NCI-H1436 treated with DMSO at 0.1 percent for 48 hours (cell line): ENCODE measurements at regions not wholly inside any gene's neighbourhood (a gene's known extent, or its start where the extent isn't known, plus 50 kb on each side); places are given as distances from the start of the nearest gene placed in this dataset.
"Not testable (repeated sequence)": the region's sequence is repeated elsewhere in the genome, so short reads cannot be mapped to it uniquely, and the experiment has no call there.

Experiments
- DNase-seq: peaks from one replicate; lab custom pipeline; 2025; lab: John Stamatoyannopoulos, UW

DNA sequence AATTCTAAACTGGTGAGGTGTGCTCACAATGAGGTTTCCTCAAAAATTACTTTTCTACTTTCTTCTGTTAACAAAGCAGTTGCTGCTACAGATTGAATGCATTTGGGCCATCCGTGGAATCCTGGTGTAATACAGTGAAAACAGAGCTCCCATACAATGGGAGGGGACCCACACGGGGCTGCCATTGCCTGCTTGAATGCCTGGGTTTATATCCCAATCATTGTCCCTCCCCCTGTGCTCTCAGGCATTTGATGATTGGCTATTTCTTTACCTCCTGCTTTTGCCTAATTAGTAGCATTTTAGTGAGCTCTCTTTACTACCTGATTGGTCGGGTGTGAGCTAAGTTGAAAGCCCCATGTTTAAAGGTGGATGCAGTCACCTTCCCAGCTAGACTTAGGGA is 52.9 kb upstream of the CSF1 start:
- not testable (repeated sequence) for DNase-seq

DNA sequence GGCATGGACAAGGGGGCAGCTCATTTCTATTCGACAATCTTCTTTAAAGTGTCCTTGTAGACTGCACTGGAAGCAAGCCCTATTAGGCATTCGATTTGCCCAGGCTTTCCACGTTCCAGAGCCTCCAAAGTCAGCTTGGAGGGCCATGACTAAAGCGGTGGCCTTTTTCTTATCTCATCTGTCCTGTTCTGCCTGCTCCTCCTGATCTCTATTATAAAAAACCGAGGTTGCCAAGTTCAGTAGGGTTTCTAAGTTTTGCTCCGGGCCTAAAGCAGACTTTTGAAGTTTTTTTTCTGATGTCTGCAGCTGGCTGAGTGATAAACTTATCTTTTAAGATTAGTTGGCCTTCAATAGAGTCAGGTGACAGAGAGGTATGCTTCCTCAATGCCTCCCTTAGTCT is 54.7 kb upstream of the CSF1 start:
- DNase-seq: not testable (repeated sequence)

DNA sequence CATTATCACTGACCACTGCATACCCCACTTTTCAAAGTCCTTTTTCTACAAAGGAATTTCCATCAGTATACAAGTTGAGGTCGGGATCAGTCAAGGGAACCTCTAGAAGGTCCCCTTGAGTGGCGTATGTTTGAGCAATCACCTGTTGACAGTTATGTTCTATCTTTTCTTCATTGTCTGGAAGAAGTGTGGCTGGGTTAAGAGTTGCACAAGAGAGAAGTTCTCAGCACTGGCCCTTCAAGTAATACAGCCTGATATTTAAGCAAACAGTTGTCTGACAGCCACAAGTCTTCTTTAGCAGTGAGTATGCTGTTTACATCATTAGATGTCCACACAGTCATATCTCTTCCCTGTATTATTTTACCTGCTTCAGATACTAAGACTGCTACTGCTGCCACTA is 56.7 kb upstream of the CSF1 start:
- not testable (repeated sequence) for DNase-seq

DNA sequence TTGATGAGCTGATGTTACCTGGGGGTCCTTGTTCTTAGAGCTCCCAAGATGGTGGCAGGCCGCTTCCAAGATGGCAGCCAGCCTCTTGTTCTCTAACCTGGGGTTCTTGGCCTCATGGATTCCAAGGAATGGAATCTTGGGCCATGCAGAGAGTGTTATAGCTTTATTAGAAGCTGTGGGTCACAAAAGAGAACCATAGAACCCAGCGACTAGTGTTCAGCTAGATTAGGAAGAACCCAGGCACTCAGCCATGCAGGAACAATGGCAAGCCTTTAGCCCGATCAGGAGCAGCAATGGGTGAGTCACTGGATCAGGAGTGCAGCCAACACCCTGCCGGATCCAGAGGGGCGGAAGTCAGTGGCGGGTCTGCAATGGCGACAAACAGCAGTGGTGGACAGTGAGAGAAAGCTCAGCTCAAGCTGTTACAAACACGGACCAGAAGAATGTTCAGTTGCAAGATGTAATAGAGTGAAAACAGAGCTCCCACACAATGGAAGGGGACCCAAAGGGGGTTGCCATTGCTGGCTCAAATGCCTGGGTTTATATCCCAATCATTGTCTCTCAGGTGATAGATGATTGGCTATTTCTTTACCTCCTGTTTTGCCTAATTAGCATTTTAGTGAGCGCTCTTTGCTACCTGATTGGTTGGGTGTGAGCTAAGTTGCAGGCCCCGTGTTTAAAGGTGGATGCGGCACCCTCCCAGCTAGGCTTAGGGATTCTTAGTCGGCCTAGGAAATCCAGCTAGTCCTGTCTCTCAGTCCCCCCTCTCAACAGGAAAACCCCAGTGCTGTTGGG is 58.2 kb upstream of the CSF1 start:
- not testable (repeated sequence) for DNase-seq

DNA sequence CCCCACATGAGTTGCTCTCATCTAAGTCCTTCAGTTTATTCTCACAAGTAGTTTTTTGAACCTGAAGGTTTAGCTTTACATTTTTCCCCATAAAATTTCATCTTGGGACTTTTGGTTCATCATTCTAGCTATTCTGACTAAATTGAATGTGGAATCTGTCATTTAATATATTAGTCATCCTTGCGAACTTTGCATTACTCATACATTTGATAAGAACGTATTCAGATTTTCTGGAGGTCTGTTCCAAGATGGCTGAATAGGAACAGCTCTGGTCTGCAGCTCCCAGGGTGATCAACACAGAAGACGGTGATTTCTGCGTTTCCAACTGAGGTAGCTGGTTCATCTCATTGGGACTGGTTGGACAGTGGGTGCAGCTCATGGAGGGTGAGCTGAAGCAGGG is 59.8 kb upstream of the CSF1 start:
- no peak for DNase-seq

DNA sequence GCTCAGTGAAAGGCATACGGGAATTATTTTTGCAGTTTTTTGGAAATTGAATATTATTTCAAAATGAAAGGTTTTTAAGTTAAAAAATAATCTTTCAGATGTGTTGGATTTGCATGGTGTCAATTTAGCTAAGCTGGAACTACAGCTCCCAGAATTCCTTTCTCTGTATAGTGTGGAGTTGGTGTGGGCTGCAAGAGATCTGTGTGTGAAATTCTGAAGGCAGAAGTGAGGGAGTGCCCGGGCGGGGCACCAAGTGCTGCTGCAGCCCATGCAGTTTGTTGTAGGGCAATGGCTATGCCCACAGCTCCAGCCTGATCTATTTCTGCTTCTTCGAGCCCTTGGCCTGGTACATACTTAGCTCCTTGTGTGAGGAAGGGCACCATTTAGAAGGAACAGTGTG is 60.5 kb upstream of the CSF1 start:
- DNase-seq: no peak

DNA sequence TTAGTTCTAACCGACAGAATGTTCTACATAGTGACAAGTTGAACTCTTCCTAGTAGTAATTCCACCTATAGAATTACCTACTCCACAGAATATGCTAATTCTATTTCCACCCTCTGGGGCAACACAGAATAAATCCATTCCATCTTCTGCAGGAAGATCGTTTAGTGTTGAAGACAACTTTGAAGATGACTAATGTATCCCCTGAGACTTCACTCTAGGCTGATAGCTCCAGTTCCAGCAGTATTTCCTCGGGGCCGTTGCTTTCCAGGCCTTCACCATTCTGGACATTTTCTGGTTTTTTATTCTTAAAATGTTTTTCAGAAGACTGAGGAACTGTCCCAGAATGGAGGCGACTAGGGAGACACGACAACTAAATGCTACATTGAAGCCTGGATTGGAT is 61.0 kb upstream of the CSF1 start:
- no peak for DNase-seq

DNA sequence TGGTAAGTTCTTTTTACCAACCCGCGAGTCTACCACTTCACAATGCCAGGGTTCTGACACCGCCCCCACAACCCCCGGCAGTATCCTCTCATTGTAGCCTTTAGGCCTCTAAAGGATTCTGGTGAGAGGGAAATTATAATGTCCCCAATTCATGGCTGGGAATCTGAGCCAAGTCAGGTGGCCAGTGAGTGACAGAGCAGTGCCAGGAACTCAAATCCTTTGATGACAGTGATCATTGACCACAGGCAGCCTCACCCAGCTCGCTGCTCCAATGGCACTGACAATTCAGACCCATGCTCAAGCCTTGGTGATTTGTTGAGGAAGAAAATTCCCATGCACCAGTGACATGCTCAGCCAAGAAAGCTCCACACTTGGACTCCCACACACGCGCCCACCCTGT is 63.4 kb upstream of the CSF1 start:
- no peak for DNase-seq

DNA sequence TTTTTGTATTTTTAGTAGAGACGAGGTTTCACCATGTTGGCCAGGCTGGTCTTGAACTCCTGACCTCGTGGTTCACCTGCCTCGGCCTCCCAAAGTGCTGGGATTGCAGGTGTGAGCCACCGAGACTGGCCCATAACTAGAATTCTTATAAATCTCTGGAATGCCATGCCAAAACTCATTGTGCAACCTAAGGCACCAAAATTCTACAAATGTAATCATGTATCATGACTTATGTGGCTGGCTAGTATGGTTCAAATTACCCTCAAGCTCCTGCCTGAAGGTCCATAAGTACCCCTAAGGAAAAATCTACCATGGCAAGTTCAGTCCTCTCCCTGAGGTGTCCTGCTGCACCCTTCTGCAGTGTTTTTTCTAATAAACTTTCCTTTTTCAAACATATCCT is 63.8 kb upstream of the CSF1 start:
- no peak for DNase-seq

DNA sequence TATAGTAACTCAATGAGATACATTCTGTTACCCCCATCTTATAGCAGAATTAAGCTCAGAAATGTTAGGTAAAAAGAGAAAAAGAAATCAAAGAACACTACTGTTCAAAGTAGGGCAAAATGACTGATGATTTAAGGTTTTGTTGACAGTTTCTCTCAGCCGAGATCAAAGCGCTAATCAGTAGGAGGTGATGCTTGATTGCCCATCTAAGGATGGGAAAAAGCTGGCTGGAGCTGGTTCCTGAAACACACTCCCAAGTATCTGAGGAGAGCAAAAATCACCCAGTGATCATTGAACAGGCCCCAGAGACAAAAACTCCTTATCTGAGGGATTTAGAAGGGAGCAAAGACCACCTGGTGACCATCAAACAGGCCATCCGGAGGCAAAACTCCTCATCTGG is 64.5 kb upstream of the CSF1 start:
- DNase-seq: no peak

DNA sequence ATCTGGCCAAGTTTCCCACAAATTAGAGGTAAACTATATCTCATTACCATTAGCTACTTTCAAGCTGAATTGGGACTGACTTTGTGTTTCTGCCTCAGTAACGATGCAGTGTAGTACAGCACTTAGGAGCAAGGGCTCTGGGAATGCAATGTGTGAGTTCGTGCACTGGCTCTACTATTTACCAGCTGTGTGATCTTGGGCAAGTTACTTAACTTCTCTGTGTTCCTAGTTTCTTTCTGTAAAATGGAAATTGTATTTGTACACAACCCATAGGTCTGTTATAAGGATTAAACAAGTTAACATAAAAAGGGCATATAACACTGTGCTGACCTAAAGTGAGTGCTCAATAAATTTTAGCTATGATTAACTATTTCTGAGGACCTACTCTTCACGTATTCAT is 65.0 kb upstream of the CSF1 start:
- no peak for DNase-seq

DNA sequence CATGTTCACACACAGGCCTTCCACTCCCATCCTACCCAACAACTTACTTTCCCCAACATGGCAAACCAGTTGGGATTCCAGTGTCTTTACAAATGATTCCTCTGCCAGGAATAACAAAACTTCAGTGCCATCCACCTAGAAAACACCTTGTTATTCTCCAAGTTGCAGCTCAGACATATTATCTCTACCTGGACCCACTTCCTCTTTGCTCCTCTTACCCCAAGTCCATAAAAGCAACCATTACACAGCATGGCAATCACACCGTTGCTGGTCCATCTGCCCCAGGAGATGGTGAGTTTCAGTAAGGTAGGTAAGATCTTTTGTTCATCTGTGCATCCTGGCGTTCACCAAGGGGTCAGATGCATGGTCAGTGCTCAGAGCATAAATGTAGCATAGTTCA is 66.0 kb upstream of the CSF1 start:
- no peak for DNase-seq

DNA sequence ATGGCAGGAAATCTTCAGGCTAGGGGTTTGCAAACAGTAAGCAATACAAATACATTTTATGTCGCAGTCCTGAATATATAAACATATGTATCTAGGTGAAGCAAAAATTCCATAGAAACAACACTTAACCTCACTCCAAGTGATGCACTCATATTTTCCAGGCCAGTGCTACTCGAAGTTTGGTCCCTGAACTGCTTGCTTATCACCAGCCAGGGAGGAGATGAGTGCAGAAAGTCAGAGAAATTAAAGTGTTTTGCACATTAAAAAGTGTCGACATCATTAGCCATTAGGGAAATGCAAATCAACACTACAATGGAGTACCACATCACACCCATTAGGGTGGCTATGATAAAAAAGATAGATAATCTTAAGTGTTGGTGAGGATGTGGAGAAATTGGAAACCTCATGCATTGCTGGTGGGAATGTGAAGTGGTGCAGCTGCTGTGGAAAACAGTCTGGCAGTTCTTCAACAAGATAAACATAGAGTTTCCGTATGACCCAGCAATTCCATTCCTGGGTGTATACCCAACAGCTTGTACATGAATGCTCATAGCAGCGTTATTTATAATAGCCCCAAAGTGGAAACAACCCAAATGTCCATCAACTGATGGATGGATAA is 70.5 kb upstream of the CSF1 start:
- DNase-seq: no peak

DNA sequence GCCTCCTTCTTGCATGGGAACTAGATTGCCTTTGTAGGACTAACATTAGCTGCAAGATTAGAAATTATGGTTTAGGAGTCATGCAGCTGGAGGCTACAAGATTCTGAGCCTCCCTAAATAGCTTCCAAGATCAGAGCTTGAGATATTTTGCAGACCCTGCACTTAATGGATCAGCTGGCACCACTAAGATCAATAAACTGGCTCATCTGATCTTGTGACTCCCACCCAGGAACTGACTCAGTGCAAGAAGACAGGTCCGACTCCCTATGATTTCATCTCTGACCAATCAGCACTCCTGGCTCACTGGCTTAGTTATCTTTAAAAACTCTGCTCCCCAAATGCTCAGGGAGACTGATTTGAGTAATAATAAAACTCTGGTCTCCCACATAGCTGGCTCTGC is 71.4 kb upstream of the CSF1 start:
- DNase-seq: not testable (repeated sequence)

DNA sequence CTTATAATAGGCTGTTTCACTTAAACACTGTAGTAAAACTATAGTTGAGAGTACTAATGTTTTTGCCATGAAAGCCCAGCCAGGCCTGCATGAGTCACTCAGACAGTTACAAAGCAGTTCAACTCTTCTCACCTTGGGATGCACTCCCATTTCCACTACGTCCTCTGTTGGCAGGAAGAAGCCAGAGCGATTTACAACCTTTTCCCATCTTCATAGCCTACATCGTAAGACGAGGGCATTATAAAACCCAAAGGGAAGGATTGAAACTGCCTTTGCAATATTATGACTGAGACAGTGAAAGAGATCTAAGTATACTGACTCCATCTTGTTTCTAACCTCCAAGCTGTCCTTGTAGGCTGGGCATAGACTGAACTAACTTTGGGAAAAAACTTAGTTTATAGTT is 71.8 kb upstream of the CSF1 start:
- no peak for DNase-seq

DNA sequence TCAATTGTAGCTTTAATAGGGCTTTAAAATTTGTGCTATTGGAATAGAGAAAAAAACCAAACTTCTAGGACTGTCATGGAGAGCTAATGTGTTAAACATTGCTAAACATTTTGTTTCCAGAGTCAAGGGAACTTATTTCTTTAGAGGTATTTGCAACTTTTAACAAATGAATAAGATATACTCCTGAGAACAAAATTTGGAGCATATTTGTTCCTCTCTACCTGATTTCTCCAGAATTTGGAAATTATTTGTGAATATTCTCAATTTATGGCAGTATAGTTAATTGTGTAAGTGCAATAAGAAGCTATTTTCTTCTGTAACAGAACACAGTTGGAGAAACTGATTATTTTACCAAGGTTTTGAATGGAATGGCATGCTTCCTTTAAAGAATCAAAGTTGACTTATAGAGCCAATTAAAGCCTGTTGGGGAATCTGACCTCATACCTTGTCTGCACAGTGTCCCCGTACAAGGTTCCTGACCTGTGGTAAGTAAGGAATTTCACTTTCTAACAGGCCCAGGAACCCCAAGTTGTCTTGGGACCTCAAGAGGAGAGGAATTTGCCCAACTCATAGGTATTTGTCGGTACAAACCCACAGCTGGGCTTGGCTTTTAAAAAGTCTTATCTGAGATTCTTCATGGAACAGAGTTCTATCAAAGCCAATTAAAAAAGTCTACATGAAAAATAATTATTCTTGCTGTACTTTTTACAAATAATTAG is 72.6 kb upstream of the CSF1 start:
- no peak for DNase-seq

DNA sequence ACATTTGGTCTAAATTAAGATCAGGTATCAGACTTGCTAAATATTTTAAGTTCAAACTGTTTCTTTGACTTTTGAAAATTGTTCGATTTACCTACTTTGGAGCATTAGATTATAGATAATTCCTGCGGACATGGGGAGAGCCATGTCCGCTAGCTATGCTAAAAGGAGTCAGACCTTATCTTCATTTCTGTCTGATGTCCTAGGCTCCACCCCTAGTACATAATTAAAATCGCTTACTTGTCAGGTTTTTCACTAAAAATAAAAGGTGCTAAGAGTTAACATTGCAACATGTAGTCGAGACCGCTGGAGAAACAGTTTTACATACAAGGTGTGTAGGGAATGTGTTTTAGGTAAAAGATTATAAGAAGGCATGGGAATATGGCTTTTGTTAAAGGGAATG is 71.9 kb upstream of the EPS8L3 start:
- DNase-seq: not testable (repeated sequence)

DNA sequence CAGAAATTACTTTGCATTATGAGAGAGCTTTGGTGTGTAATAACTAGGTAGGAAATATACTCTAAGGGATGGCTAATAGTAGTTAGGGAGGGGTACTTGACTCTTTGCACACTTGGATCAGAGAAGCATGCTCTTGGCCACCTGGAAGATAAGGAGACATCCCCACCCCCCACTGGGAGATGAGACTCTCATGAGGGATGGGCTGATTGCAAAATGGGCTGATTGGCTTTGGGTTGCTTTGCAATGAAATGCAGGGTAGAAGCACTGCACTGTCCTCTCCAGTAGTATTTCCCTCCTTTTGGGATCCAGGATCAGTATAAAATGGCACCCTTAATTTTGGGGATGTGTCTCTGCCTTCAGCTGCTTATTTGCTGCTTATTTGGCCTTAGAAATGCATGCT is 71.2 kb upstream of the EPS8L3 start:
- no peak for DNase-seq

DNA sequence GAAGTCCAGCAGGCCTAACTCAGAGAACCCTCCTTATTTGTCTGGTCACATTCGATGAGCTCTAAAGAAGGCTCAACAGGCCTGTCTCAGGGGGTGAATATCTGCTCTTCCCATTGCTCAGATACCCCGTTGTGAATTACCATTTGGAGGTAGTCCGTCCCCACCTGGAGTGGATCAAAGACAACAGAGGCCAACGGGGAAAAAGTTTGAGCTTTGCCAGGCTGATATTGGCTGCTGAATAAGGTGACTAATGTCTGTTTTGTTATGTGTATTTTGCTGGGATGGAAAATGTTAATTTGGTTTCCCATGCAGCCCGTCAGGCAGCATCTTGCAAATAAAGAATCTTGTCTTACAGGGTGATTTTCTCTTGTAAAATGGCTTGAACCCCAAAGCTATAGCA is 69.2 kb upstream of the EPS8L3 start:
- no peak for DNase-seq

DNA sequence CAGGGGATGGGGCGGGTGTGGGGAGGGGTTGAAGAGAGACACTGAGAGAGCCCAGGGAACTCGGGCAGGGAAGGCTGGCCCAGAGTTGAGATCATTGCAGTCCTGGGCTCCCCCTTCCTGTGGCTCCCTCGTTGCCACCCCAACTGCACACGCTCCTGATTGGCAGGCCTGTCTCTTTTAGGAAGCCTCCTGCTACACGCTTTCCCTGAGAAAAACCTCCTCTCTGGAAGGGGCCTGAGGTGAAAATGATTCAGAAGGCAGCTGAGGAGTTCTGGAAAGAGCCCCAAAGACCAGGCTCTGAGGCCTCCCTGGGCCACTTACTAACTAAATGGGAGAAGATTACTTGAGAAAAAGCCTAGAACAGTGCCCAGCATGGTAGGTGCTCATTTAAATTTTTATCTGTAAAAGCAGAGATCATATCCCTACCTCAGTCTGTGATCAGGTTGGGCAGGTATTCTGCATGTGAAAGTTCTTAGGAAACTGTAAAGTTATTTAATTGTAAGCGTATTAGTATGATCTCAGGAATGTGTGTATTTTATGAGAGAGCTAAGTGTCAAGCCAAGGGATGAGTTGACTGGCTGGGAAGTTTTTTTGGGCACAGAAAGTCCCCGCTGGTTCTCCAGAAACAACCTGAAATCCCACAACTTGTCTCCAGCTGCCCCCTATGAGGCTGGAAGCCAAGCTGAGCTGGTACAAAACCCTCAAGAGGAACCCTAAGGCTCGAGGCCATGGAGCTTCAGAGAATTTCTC is 65.2 kb upstream of the EPS8L3 start:
- no peak for DNase-seq

DNA sequence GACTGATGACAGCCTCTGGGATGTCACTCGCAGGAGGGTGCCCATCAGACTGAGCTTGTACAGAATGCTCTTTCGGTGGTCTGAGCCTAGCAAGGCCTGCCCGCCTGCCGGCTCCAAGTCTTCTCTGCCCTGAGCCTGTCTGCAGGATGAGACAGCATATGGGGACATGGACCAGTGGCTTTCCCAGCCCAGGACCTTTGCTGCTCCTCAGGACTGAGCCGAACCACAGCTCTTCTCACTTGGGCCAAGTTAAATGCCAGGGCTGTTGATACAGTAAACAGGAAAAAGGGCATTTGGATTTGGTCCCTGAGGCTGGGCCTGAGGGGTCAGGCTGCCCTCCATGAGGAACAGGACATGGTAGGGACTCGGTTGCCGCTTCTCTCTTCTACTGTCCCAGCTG is 64.3 kb upstream of the EPS8L3 start:
- DNase-seq: no peak

DNA sequence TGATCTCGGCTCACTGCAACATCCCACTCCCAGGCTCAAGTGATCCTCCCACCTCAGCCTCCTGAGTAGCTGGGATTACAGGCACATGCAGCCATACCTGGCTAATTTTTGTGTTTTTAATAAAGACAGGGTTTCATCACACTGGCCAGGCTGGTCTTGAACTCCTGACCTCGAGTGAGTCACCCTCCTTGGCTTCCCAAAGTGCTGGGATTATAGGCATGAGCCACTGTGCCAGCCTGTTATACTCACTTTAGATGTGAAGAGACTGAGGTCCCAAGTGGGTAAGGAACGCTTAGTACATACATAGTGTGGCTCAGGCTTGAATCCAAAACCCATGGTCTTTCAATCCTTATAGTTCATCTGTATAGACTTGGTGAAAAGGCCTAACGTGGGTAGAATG is 63.7 kb upstream of the EPS8L3 start:
- DNase-seq: no peak

DNA sequence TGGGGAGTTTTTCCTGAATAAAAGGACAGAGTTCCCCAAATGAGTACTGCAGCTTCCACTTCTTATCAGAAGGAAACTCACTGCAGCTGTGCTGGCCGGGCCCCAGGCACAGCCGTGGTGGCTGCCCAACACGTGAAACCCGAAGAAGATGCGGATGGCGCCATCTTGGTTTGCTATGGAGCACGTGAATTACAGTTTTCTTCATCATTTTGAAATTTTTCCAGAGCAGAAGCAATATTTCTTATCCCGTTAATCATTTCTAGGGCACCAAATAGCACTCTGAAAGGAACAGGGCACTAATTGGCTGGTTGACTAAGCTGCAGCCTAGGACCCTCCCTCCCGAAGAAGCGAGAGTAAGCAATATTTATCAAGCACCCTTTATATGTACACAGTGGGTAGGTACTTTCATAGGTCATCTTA is 63.2 kb upstream of the EPS8L3 start:
- DNase-seq: no peak
